Lung (tissue), 11 donors: ENCODE measurements at regions not wholly inside any gene's neighbourhood (a gene's known extent, or its start where the extent isn't known, plus 50 kb on each side); places are given as distances from the start of the nearest gene placed in this dataset.
A peak's percentile ranks its signal among the peaks of the same experiment; 100 is the strongest.

Experiments
- ATAC-seq: fragments of 200-7000 bp; cut with Tn5 transposase; one replicate; pipeline ENCODE4 v1.9.1; 2020; ENCODE audit warnings: moderate number of reproducible peaks; ENCODE audit not compliant: insufficient read depth, low FRiP score
- DNase-seq, 3 donors: peaks; one replicate each; pipeline ENCODE4 v3.0.0-alpha.2; 2013 to 2017
- H3K27ac ChIP-seq, 2 donors: one replicate each; pipeline ENCODE4 v1.5.1; 2013; ENCODE audit warnings: mild to moderate bottlenecking in 2 of 2, moderate library complexity in 2 of 2, control low read depth in 1 of 2, inconsistent platforms in 1 of 2, low read depth in 1 of 2, low read length in 1 of 2
- H3K27me3 ChIP-seq, 3 donors: one replicate each; pipeline ENCODE4 v1.5.1; 2013; ENCODE audit warnings: low read length in 2 of 3; ENCODE audit not compliant: control insufficient read depth in 3 of 3, insufficient read depth in 3 of 3
- H3K36me3 ChIP-seq, 4 donors: one replicate each; pipeline ENCODE4 v1.5.1; 2013; ENCODE audit warnings: low read length in 4 of 4, mild to moderate bottlenecking in 1 of 4, moderate library complexity in 1 of 4; ENCODE audit not compliant: control insufficient read depth in 4 of 4, insufficient read depth in 4 of 4
- H3K4me1 ChIP-seq, 5 donors: one replicate each; pipeline ENCODE4 v1.5.1; 2013; ENCODE audit warnings: low read length in 5 of 5, mild to moderate bottlenecking in 2 of 5, moderate library complexity in 1 of 5; ENCODE audit not compliant: control insufficient read depth in 5 of 5, insufficient read depth in 5 of 5
- H3K4me3 ChIP-seq: one replicate; pipeline ENCODE4 v1.5.1; 2013; ENCODE audit warnings: mild to moderate bottlenecking, control low read depth, moderate library complexity
- H3K9ac ChIP-seq, 2 donors: one replicate each; pipeline ENCODE4 v1.5.1; 2013; ENCODE audit warnings: low read length in 2 of 2, control low read depth in 1 of 2; ENCODE audit not compliant: insufficient read depth in 1 of 2
- H3K9me3 ChIP-seq, 4 donors: one replicate each; pipeline ENCODE4 v1.5.1; 2013; ENCODE audit warnings: low read length in 3 of 4, mild to moderate bottlenecking in 1 of 4, moderate library complexity in 1 of 4; ENCODE audit not compliant: control insufficient read depth in 4 of 4, insufficient read depth in 3 of 4
- CTCF ChIP-seq: IDR thresholded peaks from 2 replicates; pipeline ENCODE4 v1.5.1; 2012; ENCODE audit warnings: mild to moderate bottlenecking; ENCODE audit errors: control extremely low read depth, extremely low read depth
- WGBS, 2 donors: extraction: QIAGEN DNeasy Blood & Tissue Kit; methylation state at CpG; one replicate each; pipeline ENCODE4 v1.1.7; 2013; 5-methylcytosine and 5-hydroxymethylcytosine counted together
- donor health status: control.
- donor health status: control.
- donor health status: Bipolar disorder and iron deficiency.
- donor health status: healthy.
- donor health status: DM: yes; HTN: yes; CAD: no.

GRCh38 chr11:96798445-96798844 is 408.6 kb downstream of the JRKL start:
- H3K36me3 ChIP-seq = no peaks in the 10 kb centered on the region
- H3K4me3 ChIP-seq = no peak overlapping the region
- no peak for ATAC-seq
- no peak for TF ChIP-seq CTCF
- peak overlapping the region in 1 of 2 donors; percentile 61 for H3K27ac ChIP-seq
- WGBS, 2 donors = 72 to 81% methylated on average over 1 of the region's 1 CpG
- DNase-seq = no peak
- H3K27me3 ChIP-seq = no peaks in the 10 kb centered on the region
- no peak overlapping the region for H3K9ac ChIP-seq
- H3K4me1 ChIP-seq = no peaks in the 10 kb centered on the region
- no peaks in the 10 kb centered on the region for H3K9me3 ChIP-seq

GRCh38 chr11:96815236-96815635 is 425.4 kb downstream of the JRKL start:
- Histone ChIP-seq H3K9ac (no peak overlapping the region), H3K4me1 (peaks cover 0 to 25% (median 3%) of the 10 kb centered on the region in 5 donors), H3K9me3 (no peaks in the 10 kb centered on the region), H3K4me3 (no peak overlapping the region), H3K27ac (no peak overlapping the region), H3K36me3 (no peaks in the 10 kb centered on the region), H3K27me3 (no peaks in the 10 kb centered on the region)
- TF ChIP-seq CTCF = no peak
- DNase-seq (peak in 2 of 3 donors; percentile 78 to 79), ATAC-seq (no peak)
- 41 to 66% methylated on average over 3 of the region's 3 CpGs for WGBS, 2 donors

GRCh38 chr11:96817482-96818399 is 427.9 kb downstream of the JRKL start:
- 65 to 75% methylated on average over 3 of the region's 3 CpGs for WGBS, 2 donors
- H3K9ac ChIP-seq = no peak overlapping the region
- ATAC-seq = no peak
- peak overlapping the region in 1 of 2 donors; percentile 64 for H3K27ac ChIP-seq
- no peak for TF ChIP-seq CTCF
- no peak for DNase-seq
- peaks cover 0 to 25% (median 3%) of the 10 kb centered on the region in 5 donors for H3K4me1 ChIP-seq
- H3K36me3 ChIP-seq = no peaks in the 10 kb centered on the region
- H3K4me3 ChIP-seq = no peak overlapping the region
- no peaks in the 10 kb centered on the region for H3K9me3 ChIP-seq
- no peaks in the 10 kb centered on the region for H3K27me3 ChIP-seq
